ENCODE measurements at regions not wholly inside any gene's neighbourhood (a gene's known extent, or its start where the extent isn't known, plus 50 kb on each side); places are given as distances from the start of the nearest gene placed in this dataset.

GRCh38 chr4:63937961-63938360, 471.3 kb downstream of the TECRL start:
- TF ChIP-seq POLR2AphosphoS5 (IDR thresholded peaks at IDR 0.05; ENCODE audit: borderline replicate concordance, low read depth, low read length) = no peak
- no peak for TF ChIP-seq EZH2 (IDR thresholded peaks at IDR 0.05)

All from SK-N-MC (cell line).